HG02571 (cell line): ENCODE measurements at regions not wholly inside any gene's neighbourhood (a gene's known extent, or its start where the extent isn't known, plus 50 kb on each side); places are given as distances from the start of the nearest gene placed in this dataset.

Experiments
- ATAC-seq: cut with Tn5 transposase; IDR thresholded peaks from one replicate; pipeline ENCODE4 v1.9.1; 2021; ENCODE audit warnings: mild to moderate bottlenecking, moderate library complexity; ENCODE audit not compliant: unreplicated experiment

- no peak for ATAC-seq
These were observed 76.4 kb downstream of the CXXC4 start for GRCh38 chr4:104418286-104418685.

GRCh38 chr4:104417357-104417882 lies 77.3 kb downstream of the CXXC4 start:
- no peak for ATAC-seq

GRCh38 chr4:104416725-104417356 lies 77.9 kb downstream of the CXXC4 start:
- ATAC-seq, result no peak

- no peak for ATAC-seq
These were observed 81.2 kb downstream of the CXXC4 start for GRCh38 chr4:104413487-104413886.

GRCh38 chr4:104412344-104412743 lies 82.3 kb downstream of the CXXC4 start:
- no peak for ATAC-seq

GRCh38 chr4:104411502-104411901 lies 83.2 kb downstream of the CXXC4 start:
- ATAC-seq, result no peak

GRCh38 chr4:104408878-104409277 lies 85.8 kb downstream of the CXXC4 start:
- no peak for ATAC-seq

GRCh38 chr4:104404361-104404760 lies 90.3 kb downstream of the CXXC4 start:
- no peak for ATAC-seq

- no peak for ATAC-seq
These were observed 99.5 kb downstream of the CXXC4 start for GRCh38 chr4:104395168-104395614.

GRCh38 chr4:104394406-104395167 lies 100.1 kb downstream of the CXXC4 start:
- ATAC-seq, result no peak

- ATAC-seq, result no peak
These were observed 100.9 kb downstream of the CXXC4 start for GRCh38 chr4:104393655-104394324.

- ATAC-seq, result no peak
These were observed 109.0 kb downstream of the CXXC4 start for GRCh38 chr4:104385713-104386112.

GRCh38 chr4:104382961-104383360 lies 111.7 kb downstream of the CXXC4 start:
- ATAC-seq, result no peak

GRCh38 chr4:104381729-104382128 lies 113.0 kb downstream of the CXXC4 start:
- ATAC-seq, result no peak

- ATAC-seq, result no peak
These were observed 129.1 kb downstream of the CXXC4 start for GRCh38 chr4:104365618-104366017.

GRCh38 chr4:104353481-104353880 lies 141.2 kb downstream of the CXXC4 start:
- ATAC-seq, result no peak

- ATAC-seq, result no peak
These were observed 142.5 kb downstream of the CXXC4 start for GRCh38 chr4:104352211-104352610.

GRCh38 chr4:104351706-104352105 lies 143.0 kb downstream of the CXXC4 start:
- no peak for ATAC-seq

GRCh38 chr4:104345598-104346242 lies 149.0 kb downstream of the CXXC4 start:
- no peak for ATAC-seq

- no peak for ATAC-seq
These were observed 150.2 kb downstream of the CXXC4 start for GRCh38 chr4:104344342-104344980.

GRCh38 chr4:104334410-104334809 lies 160.3 kb downstream of the CXXC4 start:
- no peak for ATAC-seq
